PC-9 (cell line): ENCODE measurements at regions not wholly inside any gene's neighbourhood (a gene's known extent, or its start where the extent isn't known, plus 50 kb on each side); places are given as distances from the start of the nearest gene placed in this dataset.

Experiments used
- BruUV-seq: library from RNA; stranded (reverse); fragments of 400-500 nt; replicated peaks from 2 replicates; lab custom pipeline; 2021; lab: Mats Ljungman, UMichigan
- CTCF ChIA-PET: fragments of 300-600 bp; sonication (Branson Sonifier 250); formaldehyde crosslinking; loops from one replicate; lab custom pipeline; 2022; ENCODE audit warnings: antibody characterized with exemption; lab: Charles Lee
- POLR2A ChIA-PET: fragments of 300-600 bp; sonication (Branson Sonifier 250); formaldehyde crosslinking; loops from one replicate; lab custom pipeline; 2022; ENCODE audit warnings: antibody characterized with exemption; ENCODE audit not compliant: unreplicated experiment; lab: Charles Lee
- DNase-seq, 2 experiments: peaks; one replicate each; pipeline versions ENCODE4 v3.0.0 to v3.0.0-alpha.2; 2015 to 2022; ENCODE audit warnings: mixed read lengths in 1 of 2
- H2AFZ ChIP-seq: fragments of 200-600 bp; sonication (generic); 2 replicates; pipeline ENCODE4 v1.8.1; 2017; ENCODE audit warnings: antibody characterized with exemption
- H3F3A ChIP-seq: fragments of 200-600 bp; sonication (generic); 2 replicates; pipeline ENCODE4 v1.8.1; 2017; ENCODE audit warnings: antibody characterized with exemption, mild to moderate bottlenecking, low read depth; ENCODE audit not compliant: insufficient read depth
- H3K27ac ChIP-seq: fragments of 200-600 bp; sonication (generic); 2 replicates; pipeline ENCODE4 v1.6.1; 2016; ENCODE audit warnings: mixed run types
- H3K27me3 ChIP-seq: fragments of 200-600 bp; sonication (generic); 2 replicates; pipeline ENCODE4 v1.6.1; 2016; ENCODE audit warnings: low read depth, mixed run types; ENCODE audit not compliant: insufficient read depth
- H3K36me3 ChIP-seq: fragments of 200-600 bp; sonication (generic); 2 replicates; pipeline ENCODE4 v1.6.1; 2016; ENCODE audit warnings: low read depth, mixed run types
- H3K4me1 ChIP-seq: fragments of 200-600 bp; sonication (generic); replicated peaks from 2 replicates; pipeline ENCODE4 v1.6.1; 2016; ENCODE audit warnings: mixed run types; ENCODE audit not compliant: insufficient read depth
- H3K4me2 ChIP-seq: fragments of 200-600 bp; sonication (generic); 2 replicates; pipeline ENCODE4 v1.6.1; 2017; ENCODE audit warnings: mixed run types
- H3K4me3 ChIP-seq: fragments of 200-600 bp; sonication (generic); 2 replicates; pipeline ENCODE4 v1.6.1; 2016; ENCODE audit warnings: mixed run types
- H3K79me2 ChIP-seq: fragments of 200-600 bp; sonication (generic); 2 replicates; pipeline ENCODE4 v1.6.1; 2017; ENCODE audit warnings: low read depth, mixed run types
- H3K9me2 ChIP-seq: fragments of 200-600 bp; sonication (generic); 2 replicates; pipeline ENCODE4 v1.8.1; 2017; ENCODE audit warnings: mild to moderate bottlenecking; ENCODE audit not compliant: insufficient read depth
- H3K9me3 ChIP-seq: fragments of 200-600 bp; sonication (generic); 2 replicates; pipeline ENCODE4 v1.8.1; 2016; ENCODE audit warnings: low read depth; ENCODE audit not compliant: insufficient read depth
- H4K20me1 ChIP-seq: fragments of 200-600 bp; sonication (generic); 2 replicates; pipeline ENCODE4 v1.8.1; 2017; ENCODE audit not compliant: insufficient read depth
- EZH2 ChIP-seq: fragments of 200-600 bp; sonication (generic); IDR thresholded peaks from 2 replicates; pipeline ENCODE4 v1.8.0; 2017; ENCODE audit warnings: antibody characterized with exemption, low read depth
- intact Hi-C: fragments of 100-400 bp; cut with micrococcal nuclease; formaldehyde crosslinking; loops from one replicate; pipeline ENCODE4 v1.10.0; 2022; ENCODE audit not compliant: unreplicated experiment
- TF ChIP-seq, protein P1 (sequence below): fragments of 200-600 bp; sonication (generic); conservative IDR thresholded peaks from 2 replicates; pipeline ENCODE4 v1.6.1; 2017; ENCODE audit warnings: mixed run types, antibody characterized with exemption, mild to moderate bottlenecking, moderate library complexity

- BruUV-seq, result no TSS peak
- H3K27me3 ChIP-seq, result no peaks in the 10 kb centered on the region
- peak overlapping the region; percentile 57; the same call in 1 of the 2 replicates for H3K4me3 ChIP-seq
- peak overlapping the region; percentile 62 for H2AFZ ChIP-seq
- H3K9me2 ChIP-seq, result no peaks in the 10 kb centered on the region
- H3K4me2 ChIP-seq, result peak overlapping the region; percentile 97
- TF ChIP-seq, protein P1, sequence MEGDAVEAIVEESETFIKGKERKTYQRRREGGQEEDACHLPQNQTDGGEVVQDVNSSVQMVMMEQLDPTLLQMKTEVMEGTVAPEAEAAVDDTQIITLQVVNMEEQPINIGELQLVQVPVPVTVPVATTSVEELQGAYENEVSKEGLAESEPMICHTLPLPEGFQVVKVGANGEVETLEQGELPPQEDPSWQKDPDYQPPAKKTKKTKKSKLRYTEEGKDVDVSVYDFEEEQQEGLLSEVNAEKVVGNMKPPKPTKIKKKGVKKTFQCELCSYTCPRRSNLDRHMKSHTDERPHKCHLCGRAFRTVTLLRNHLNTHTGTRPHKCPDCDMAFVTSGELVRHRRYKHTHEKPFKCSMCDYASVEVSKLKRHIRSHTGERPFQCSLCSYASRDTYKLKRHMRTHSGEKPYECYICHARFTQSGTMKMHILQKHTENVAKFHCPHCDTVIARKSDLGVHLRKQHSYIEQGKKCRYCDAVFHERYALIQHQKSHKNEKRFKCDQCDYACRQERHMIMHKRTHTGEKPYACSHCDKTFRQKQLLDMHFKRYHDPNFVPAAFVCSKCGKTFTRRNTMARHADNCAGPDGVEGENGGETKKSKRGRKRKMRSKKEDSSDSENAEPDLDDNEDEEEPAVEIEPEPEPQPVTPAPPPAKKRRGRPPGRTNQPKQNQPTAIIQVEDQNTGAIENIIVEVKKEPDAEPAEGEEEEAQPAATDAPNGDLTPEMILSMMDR, result no peak
- TF ChIP-seq EZH2, result no peak
- H3K9me3 ChIP-seq, result peaks cover 7% of the 10 kb centered on the region; the same call in 1 of the 2 replicates
- 0 out of 2 replicates have a peak, but pooled peaks cover 5% of the 10 kb centered on the region for H3K79me2 ChIP-seq
- peak overlapping the region; percentile 100 for H3K27ac ChIP-seq
- CTCF ChIA-PET, result no interaction called here
- H4K20me1 ChIP-seq, result no peaks in the 10 kb centered on the region
- H3K4me1 ChIP-seq, result peaks cover 74% of the 10 kb centered on the region
- POLR2A ChIA-PET, result interaction anchor here (0.6 to 0.7 kb wide), 2 partner anchors 57 to 81 kb away, joined by 3 read pairs; no protein-coding TSS in a partner anchor
- H3F3A ChIP-seq, result peaks cover 46% of the 10 kb centered on the region
- no peaks in the 10 kb centered on the region for H3K36me3 ChIP-seq
- DNase-seq, result peak; percentile 63 to 97
- intact Hi-C loops, result loop anchor here (1.0 to 10.0 kb wide), 8 partner anchors 42 to 570 kb away; no protein-coding TSS in a partner anchor
These were observed 80.1 kb downstream of the KLF5 start for GRCh38 chr13:73138638-73139491.

DNA sequence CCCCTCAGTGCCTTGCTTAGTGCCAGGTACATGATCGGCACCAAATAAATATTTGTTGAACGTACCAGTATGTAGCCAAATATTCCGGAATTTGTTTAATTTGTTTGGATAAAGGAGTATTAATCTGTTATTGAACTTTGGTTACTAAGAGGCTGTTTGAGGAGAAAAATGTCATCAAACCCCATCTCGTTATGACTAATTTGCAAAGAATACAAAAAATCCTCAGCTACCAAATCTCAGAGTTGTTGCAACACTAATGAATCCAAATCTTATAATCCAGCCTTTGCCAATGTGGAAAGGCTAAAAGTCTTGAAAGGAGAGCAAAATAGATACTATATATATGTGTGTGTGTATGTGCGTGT lies 79.5 kb downstream of the KLF5 start:
- Histone ChIP-seq H3K4me1 (peaks cover 80% of the 10 kb centered on the region), H2AFZ (no peak overlapping the region), H3K27me3 (no peaks in the 10 kb centered on the region), H3F3A (peaks cover 52% of the 10 kb centered on the region), H4K20me1 (no peaks in the 10 kb centered on the region), H3K4me2 (peak overlapping the region; percentile 97), H3K4me3 (peak overlapping the region; percentile 57; the same call in 1 of the 2 replicates), H3K9me3 (peaks cover 7% of the 10 kb centered on the region; the same call in 1 of the 2 replicates), H3K36me3 (no peaks in the 10 kb centered on the region), H3K27ac (peak overlapping the region; percentile 100), H3K9me2 (no peaks in the 10 kb centered on the region), H3K79me2 (0 out of 2 replicates have a peak, but pooled peaks cover 5% of the 10 kb centered on the region)
- TF ChIP-seq, protein P1, result no peak
- TF ChIP-seq EZH2, result no peak
- BruUV-seq, result TSS peak; percentile 57
- intact Hi-C loops, result loop anchor here (1.0 to 10.0 kb wide), 8 partner anchors 41 to 571 kb away; no protein-coding TSS in a partner anchor
- ChIA-PET CTCF (no interaction called here), POLR2A (interaction anchor here (0.5 to 0.6 kb wide), 2 partner anchors 79 to 111 kb away, joined by 9 to 10 read pairs; no protein-coding TSS in a partner anchor)
- peak; percentile 16 to 91 for DNase-seq

- intact Hi-C loops, result loop anchor here (10.0 kb wide), 1 partner anchor 108 kb away; no protein-coding TSS in a partner anchor
- no TSS peak for BruUV-seq
- H3K9me2 ChIP-seq, result no peaks in the 10 kb centered on the region
- H3K4me2 ChIP-seq, result peak overlapping the region; percentile 23
- H2AFZ ChIP-seq, result no peak overlapping the region
- peak in 1 of 2 experiments; percentile 65 for DNase-seq
- H3K27ac ChIP-seq, result peak overlapping the region; percentile 100
- H3K4me1 ChIP-seq, result peaks cover 77% of the 10 kb centered on the region
- peaks cover 53% of the 10 kb centered on the region for H3F3A ChIP-seq
- H3K36me3 ChIP-seq, result no peaks in the 10 kb centered on the region
- no peaks in the 10 kb centered on the region for H4K20me1 ChIP-seq
- H3K79me2 ChIP-seq, result 0 out of 2 replicates have a peak, but pooled peaks cover 5% of the 10 kb centered on the region
- TF ChIP-seq EZH2, result no peak
- TF ChIP-seq, protein P1, result no peak
- H3K9me3 ChIP-seq, result peaks cover 7% of the 10 kb centered on the region; the same call in 1 of the 2 replicates
- ChIA-PET POLR2A (interaction anchor here (0.6 kb wide), 1 partner anchor 34 kb away, joined by 4 read pairs; no protein-coding TSS in a partner anchor), CTCF (no interaction called here)
- H3K27me3 ChIP-seq, result no peaks in the 10 kb centered on the region
- no peak overlapping the region for H3K4me3 ChIP-seq
These were observed 78.0 kb downstream of the KLF5 start for GRCh38 chr13:73136776-73137175.
